NT2/D1 (cell line): ENCODE measurements at regions not wholly inside any gene's neighbourhood (a gene's known extent, or its start where the extent isn't known, plus 50 kb on each side); places are given as distances from the start of the nearest gene placed in this dataset.

ENCODE experiments used
- SUZ12 ChIP-seq: IDR thresholded peaks from 2 replicates; pipeline ENCODE4 v1.6.1; 2011; ENCODE audit not compliant: insufficient read length, insufficient read depth; ENCODE audit errors: extremely low read depth
- YY1 ChIP-seq: IDR thresholded peaks from 2 replicates; pipeline ENCODE4 v1.6.1; 2011; ENCODE audit not compliant: insufficient read length, insufficient read depth

- TF ChIP-seq YY1 (no peak), SUZ12 (no peak)
These were observed 90.7 kb upstream of the ETS2 start for GRCh38 chr21:38714999-38715398.
